UCSD-AML1 (cell line): ENCODE measurements at regions not wholly inside any gene's neighbourhood (a gene's known extent, or its start where the extent isn't known, plus 50 kb on each side); places are given as distances from the start of the nearest gene placed in this dataset.
"Not testable (repeated sequence)": the region's sequence is repeated elsewhere in the genome, so short reads cannot be mapped to it uniquely, and the experiment has no call there.

Experiments used
- DNase-seq: peaks from one replicate; lab custom pipeline; 2025; ENCODE audit not compliant: unreplicated experiment; lab: John Stamatoyannopoulos, UW

DNA sequence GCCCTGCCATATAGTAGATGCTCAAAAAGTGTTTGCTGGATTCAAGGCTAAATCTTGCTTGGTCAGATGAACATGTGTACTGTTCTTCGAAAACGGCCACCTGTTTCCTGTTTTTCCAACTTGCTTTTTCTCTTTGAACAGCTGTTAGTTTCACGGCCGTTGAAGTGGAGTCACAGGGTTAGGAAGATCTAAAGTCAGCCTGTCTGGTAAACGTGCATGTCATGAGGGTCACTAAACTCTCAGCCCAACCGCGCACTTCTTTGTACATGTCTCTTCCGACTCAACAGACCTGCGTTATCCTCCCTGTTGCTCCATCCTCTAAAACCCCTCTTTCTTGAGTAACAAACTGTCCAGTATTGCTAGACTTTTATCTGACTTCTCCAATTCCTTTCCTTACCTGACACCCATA lies 93.2 kb upstream of the MAN1A1 start:
- DNase-seq, result no peak

- no peak for DNase-seq
Measured at GRCh38 chr6:119440953-119441352, 91.4 kb upstream of the MAN1A1 start.

GRCh38 chr6:119436583-119436982 lies 87.0 kb upstream of the MAN1A1 start:
- no peak for DNase-seq

GRCh38 chr6:119431799-119432198 lies 82.2 kb upstream of the MAN1A1 start:
- no peak for DNase-seq

DNA sequence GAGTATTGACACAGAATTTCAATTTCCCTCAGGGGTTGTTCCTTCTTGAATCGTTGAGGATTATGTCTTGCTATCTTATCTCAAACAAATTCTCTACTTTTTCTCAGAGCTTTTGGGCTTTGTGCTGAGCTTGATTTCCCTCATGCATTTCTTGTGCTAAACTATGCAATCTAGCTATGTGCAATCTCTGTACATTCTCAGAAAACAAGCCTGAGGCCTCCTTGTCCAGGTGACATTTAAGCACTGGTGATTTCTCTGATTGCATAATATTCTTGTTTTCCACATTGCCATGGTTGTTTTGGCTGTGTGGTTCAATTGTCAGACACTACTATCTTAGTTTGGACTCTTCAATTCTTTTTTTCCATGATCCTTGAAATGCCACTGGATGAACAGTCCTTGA lies 81.2 kb upstream of the MAN1A1 start:
- no peak for DNase-seq

GRCh38 chr6:119428633-119429032 lies 79.1 kb upstream of the MAN1A1 start:
- no peak for DNase-seq

- no peak for DNase-seq
Measured at GRCh38 chr6:119426619-119427018, 77.1 kb upstream of the MAN1A1 start.

GRCh38 chr6:119423996-119424395 lies 74.4 kb upstream of the MAN1A1 start:
- DNase-seq, result no peak

DNA sequence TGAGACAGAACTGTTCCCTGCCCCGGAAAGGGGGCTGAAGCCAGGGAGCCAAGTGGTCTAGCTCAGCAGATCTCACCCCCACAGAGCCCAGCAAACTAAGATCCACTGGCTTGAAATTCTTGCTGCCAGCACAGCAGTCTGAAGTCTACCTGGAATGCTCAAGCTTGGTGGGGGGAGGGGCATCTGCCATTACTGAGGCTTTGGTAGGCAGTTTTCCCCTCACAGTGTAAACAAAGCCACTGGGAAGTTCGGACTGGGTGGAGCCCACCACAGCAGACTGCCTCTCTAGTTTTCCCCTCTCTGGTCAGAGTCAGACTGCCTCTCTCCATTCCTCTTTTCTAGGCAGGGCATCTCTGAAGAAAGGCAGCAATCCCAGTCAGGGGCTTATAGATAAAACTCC lies 68.5 kb upstream of the MAN1A1 start:
- DNase-seq, result not testable (repeated sequence)

DNA sequence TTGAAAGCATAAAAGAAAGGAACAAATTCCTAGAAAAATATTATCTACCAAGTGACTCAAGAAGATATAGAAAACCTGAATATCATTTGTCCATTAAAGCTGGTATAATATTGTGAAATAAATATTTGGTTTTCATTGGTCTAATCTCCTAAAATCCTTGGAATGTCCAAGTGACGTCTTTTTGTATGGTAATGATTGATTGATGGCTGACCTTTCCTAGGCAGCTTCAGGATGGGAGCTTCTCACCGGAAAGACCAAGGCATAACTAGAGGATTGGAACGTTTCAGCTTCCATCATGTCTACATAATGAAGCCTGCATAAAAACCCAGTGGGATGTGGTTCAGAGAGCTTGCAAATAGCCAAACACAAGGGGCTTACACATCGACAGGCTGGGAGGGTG lies 57.6 kb upstream of the MAN1A1 start:
- no peak for DNase-seq

DNA sequence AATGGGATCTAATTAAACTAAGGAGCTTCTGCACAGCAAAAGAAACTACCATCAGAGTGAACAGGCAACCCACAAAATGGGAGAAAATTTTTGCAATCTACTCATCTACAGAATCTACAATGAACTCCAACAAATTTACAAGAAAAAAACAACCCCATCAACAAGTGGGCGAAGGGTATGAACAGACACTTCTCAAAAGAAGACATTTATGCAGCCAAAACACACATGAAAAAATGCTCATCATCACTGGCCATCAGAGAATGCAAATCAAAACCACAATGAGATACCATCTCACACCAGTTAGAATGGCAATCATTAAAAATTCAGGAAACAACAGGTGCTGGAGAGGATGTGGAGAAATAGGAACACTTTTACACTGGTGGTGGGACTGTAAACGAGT lies 55.6 kb upstream of the MAN1A1 start:
- DNase-seq, result not testable (repeated sequence)
